Activated naive CD8-positive, alpha-beta T cell treated with anti-CD3 and anti-CD28 coated beads, Interleukin-2, amount 10 ng/mL, durations not matched to agents 7 days and 5 days (primary cell): ENCODE measurements at regions not wholly inside any gene's neighbourhood (a gene's known extent, or its start where the extent isn't known, plus 50 kb on each side); places are given as distances from the start of the nearest gene placed in this dataset.

Experiments used
- ATAC-seq: fragments of 150-1000 bp; cut with Tn5 transposase; one replicate; pipeline ENCODE4 v1.10.0; 2021; ENCODE audit warnings: low read depth, moderate library complexity
- POLR2A ChIA-PET: fragments of 350-600 bp; sonication (Branson Sonifier 250); formaldehyde crosslinking; loops from one replicate; lab custom pipeline; 2021; ENCODE audit warnings: antibody characterized with exemption; lab: Charles Lee
- DNase-seq: peaks from one replicate; pipeline ENCODE4 v3.0.0; 2021
- H3K27ac Mint-ChIP-seq: one replicate; pipeline ENCODE4 v1.8.0; 2022; ENCODE audit warnings: mild to moderate bottlenecking, mixed read lengths
- H3K27me3 Mint-ChIP-seq: one replicate; pipeline ENCODE4 v1.8.0; 2022; ENCODE audit warnings: mild to moderate bottlenecking, moderate library complexity, mixed read lengths
- H3K36me3 Mint-ChIP-seq: one replicate; pipeline ENCODE4 v1.8.0; 2021; ENCODE audit warnings: mild to moderate bottlenecking, mixed read lengths
- H3K4me1 Mint-ChIP-seq: one replicate; pipeline ENCODE4 v1.8.0; 2021; ENCODE audit warnings: mixed read lengths
- H3K4me3 Mint-ChIP-seq: one replicate; pipeline ENCODE4 v1.8.0; 2022; ENCODE audit warnings: mild to moderate bottlenecking, moderate library complexity, mixed read lengths
- H3K9me3 Mint-ChIP-seq: one replicate; pipeline ENCODE4 v1.8.0; 2021; ENCODE audit warnings: mixed read lengths

GRCh38 chr2:21260311-21260710 is 136.5 kb downstream of the TDRD15 start:
- POLR2A ChIA-PET: no interaction called here

GRCh38 chr2:21261591-21261990 is 137.8 kb downstream of the TDRD15 start:
- no peaks in the 10 kb centered on the region for H3K36me3 Mint-ChIP-seq
- H3K9me3 Mint-ChIP-seq: no peaks in the 10 kb centered on the region
- H3K27me3 Mint-ChIP-seq: no peaks in the 10 kb centered on the region
- no peak overlapping the region for H3K27ac Mint-ChIP-seq
- ATAC-seq (no peak), DNase-seq (no peak)
- POLR2A ChIA-PET: no interaction called here
- H3K4me3 Mint-ChIP-seq: no peak overlapping the region
- no peaks in the 10 kb centered on the region for H3K4me1 Mint-ChIP-seq

More at GRCh38 chr2:21260311-21260710, 136.5 kb downstream of the TDRD15 start:
- DNase-seq: no peak
- no peaks in the 10 kb centered on the region for H3K9me3 Mint-ChIP-seq
- no peaks in the 10 kb centered on the region for H3K4me1 Mint-ChIP-seq
- no peaks in the 10 kb centered on the region for H3K36me3 Mint-ChIP-seq
- H3K4me3 Mint-ChIP-seq: no peak overlapping the region
- ATAC-seq: no peak
- no peaks in the 10 kb centered on the region for H3K27me3 Mint-ChIP-seq
- no peak overlapping the region for H3K27ac Mint-ChIP-seq

GRCh38 chr2:21262426-21262940 is 138.7 kb downstream of the TDRD15 start:
- no peaks in the 10 kb centered on the region for H3K36me3 Mint-ChIP-seq
- H3K4me3 Mint-ChIP-seq: no peak overlapping the region
- no peaks in the 10 kb centered on the region for H3K27me3 Mint-ChIP-seq
- H3K9me3 Mint-ChIP-seq: no peaks in the 10 kb centered on the region
- H3K27ac Mint-ChIP-seq: no peak overlapping the region
- POLR2A ChIA-PET: no interaction called here
- H3K4me1 Mint-ChIP-seq: no peaks in the 10 kb centered on the region
- ATAC-seq: no peak
- DNase-seq: no peak

GRCh38 chr2:21263622-21264021 is 139.9 kb downstream of the TDRD15 start:
- Mint-ChIP-seq H3K36me3 (no peaks in the 10 kb centered on the region), H3K27ac (no peak overlapping the region), H3K9me3 (no peaks in the 10 kb centered on the region), H3K27me3 (no peaks in the 10 kb centered on the region), H3K4me3 (no peak overlapping the region), H3K4me1 (no peaks in the 10 kb centered on the region)
- DNase-seq (no peak), ATAC-seq (no peak)
- POLR2A ChIA-PET: no interaction called here

GRCh38 chr2:21265752-21266151 is 142.0 kb downstream of the TDRD15 start:
- Mint-ChIP-seq H3K4me1 (no peaks in the 10 kb centered on the region), H3K9me3 (no peaks in the 10 kb centered on the region), H3K27ac (no peak overlapping the region), H3K36me3 (no peaks in the 10 kb centered on the region), H3K4me3 (no peak overlapping the region), H3K27me3 (no peaks in the 10 kb centered on the region)
- DNase-seq (no peak), ATAC-seq (no peak)
- POLR2A ChIA-PET: no interaction called here

- no peaks in the 10 kb centered on the region for H3K27me3 Mint-ChIP-seq
- POLR2A ChIA-PET: no interaction called here
- H3K27ac Mint-ChIP-seq: no peak overlapping the region
- H3K36me3 Mint-ChIP-seq: no peaks in the 10 kb centered on the region
- H3K4me1 Mint-ChIP-seq: no peaks in the 10 kb centered on the region
- no peaks in the 10 kb centered on the region for H3K9me3 Mint-ChIP-seq
- no peak for ATAC-seq
- H3K4me3 Mint-ChIP-seq: no peak overlapping the region
- no peak for DNase-seq
Observed at GRCh38 chr2:21267232-21267835, 143.6 kb downstream of the TDRD15 start.

GRCh38 chr2:21268197-21268877 is 144.6 kb downstream of the TDRD15 start:
- Mint-ChIP-seq H3K4me1 (no peaks in the 10 kb centered on the region), H3K36me3 (no peaks in the 10 kb centered on the region), H3K27me3 (no peaks in the 10 kb centered on the region), H3K27ac (no peak overlapping the region), H3K9me3 (no peaks in the 10 kb centered on the region), H3K4me3 (no peak overlapping the region)
- ATAC-seq: no peak
- no peak for DNase-seq
- POLR2A ChIA-PET: no interaction called here

- H3K9me3 Mint-ChIP-seq: no peaks in the 10 kb centered on the region
- H3K27ac Mint-ChIP-seq: no peak overlapping the region
- ATAC-seq (no peak), DNase-seq (no peak)
- H3K4me1 Mint-ChIP-seq: no peaks in the 10 kb centered on the region
- no peaks in the 10 kb centered on the region for H3K36me3 Mint-ChIP-seq
- H3K4me3 Mint-ChIP-seq: no peak overlapping the region
- H3K27me3 Mint-ChIP-seq: no peaks in the 10 kb centered on the region
- POLR2A ChIA-PET: no interaction called here
Observed at GRCh38 chr2:21268878-21269224, 145.1 kb downstream of the TDRD15 start.

- Mint-ChIP-seq H3K27me3 (no peaks in the 10 kb centered on the region), H3K36me3 (no peaks in the 10 kb centered on the region), H3K4me3 (no peak overlapping the region), H3K9me3 (no peaks in the 10 kb centered on the region), H3K4me1 (no peaks in the 10 kb centered on the region), H3K27ac (no peak overlapping the region)
- ATAC-seq: no peak
- POLR2A ChIA-PET: no interaction called here
- no peak for DNase-seq
Observed at GRCh38 chr2:21269382-21269781, 145.6 kb downstream of the TDRD15 start.

GRCh38 chr2:21270083-21270491 is 146.3 kb downstream of the TDRD15 start:
- no peaks in the 10 kb centered on the region for H3K27me3 Mint-ChIP-seq
- DNase-seq (no peak), ATAC-seq (no peak)
- no peaks in the 10 kb centered on the region for H3K9me3 Mint-ChIP-seq
- no peaks in the 10 kb centered on the region for H3K36me3 Mint-ChIP-seq
- POLR2A ChIA-PET: no interaction called here
- H3K4me3 Mint-ChIP-seq: no peak overlapping the region
- H3K4me1 Mint-ChIP-seq: no peaks in the 10 kb centered on the region
- H3K27ac Mint-ChIP-seq: no peak overlapping the region

- Mint-ChIP-seq H3K36me3 (no peaks in the 10 kb centered on the region), H3K27me3 (no peaks in the 10 kb centered on the region), H3K27ac (no peak overlapping the region), H3K9me3 (no peaks in the 10 kb centered on the region), H3K4me3 (no peak overlapping the region), H3K4me1 (no peaks in the 10 kb centered on the region)
- DNase-seq: no peak
- POLR2A ChIA-PET: no interaction called here
- no peak for ATAC-seq
Observed at GRCh38 chr2:21270708-21271122, 146.9 kb downstream of the TDRD15 start.

GRCh38 chr2:21276163-21276562 is 152.4 kb downstream of the TDRD15 start:
- no peak for ATAC-seq
- POLR2A ChIA-PET: no interaction called here
- Mint-ChIP-seq H3K4me3 (no peak overlapping the region), H3K9me3 (no peaks in the 10 kb centered on the region), H3K27me3 (no peaks in the 10 kb centered on the region), H3K4me1 (no peaks in the 10 kb centered on the region), H3K36me3 (no peaks in the 10 kb centered on the region), H3K27ac (no peak overlapping the region)
- no peak for DNase-seq

- Mint-ChIP-seq H3K27ac (no peak overlapping the region), H3K4me3 (no peak overlapping the region), H3K9me3 (no peaks in the 10 kb centered on the region), H3K27me3 (no peaks in the 10 kb centered on the region), H3K4me1 (no peaks in the 10 kb centered on the region), H3K36me3 (no peaks in the 10 kb centered on the region)
- ATAC-seq (no peak), DNase-seq (no peak)
- POLR2A ChIA-PET: no interaction called here
Observed at GRCh38 chr2:21277068-21278056, 153.6 kb downstream of the TDRD15 start.
